Activated T-cell treated with anti-CD3 and anti-CD28 coated beads, Interleukin-2, amount 50 U/mL, for 24 hours (primary cell): ENCODE measurements at regions not wholly inside any gene's neighbourhood (a gene's known extent, or its start where the extent isn't known, plus 50 kb on each side); places are given as distances from the start of the nearest gene placed in this dataset.
A peak's percentile ranks its signal among the peaks of the same experiment; 100 is the strongest.

Experiments used
- DNase-seq: peaks from one replicate; pipeline ENCODE4 v3.0.0-alpha.2; 2020
- H3K27ac Mint-ChIP-seq: 2 replicates; pipeline ENCODE4 v1.8.0; 2020; ENCODE audit warnings: mild to moderate bottlenecking, mixed read lengths
- H3K27me3 Mint-ChIP-seq: 2 replicates; pipeline ENCODE4 v1.8.0; 2020; ENCODE audit warnings: mixed read lengths
- H3K36me3 Mint-ChIP-seq: 2 replicates; pipeline ENCODE4 v1.8.0; 2020; ENCODE audit warnings: low read depth, mixed read lengths
- H3K4me1 Mint-ChIP-seq: 2 replicates; pipeline ENCODE4 v1.8.0; 2020; ENCODE audit warnings: low read depth, mixed read lengths
- H3K4me3 Mint-ChIP-seq: 2 replicates; pipeline ENCODE4 v1.8.0; 2020; ENCODE audit warnings: mild to moderate bottlenecking, moderate library complexity, mixed read lengths
- H3K9me3 Mint-ChIP-seq: 2 replicates; pipeline ENCODE4 v1.8.0; 2020; ENCODE audit warnings: mixed read lengths

DNA sequence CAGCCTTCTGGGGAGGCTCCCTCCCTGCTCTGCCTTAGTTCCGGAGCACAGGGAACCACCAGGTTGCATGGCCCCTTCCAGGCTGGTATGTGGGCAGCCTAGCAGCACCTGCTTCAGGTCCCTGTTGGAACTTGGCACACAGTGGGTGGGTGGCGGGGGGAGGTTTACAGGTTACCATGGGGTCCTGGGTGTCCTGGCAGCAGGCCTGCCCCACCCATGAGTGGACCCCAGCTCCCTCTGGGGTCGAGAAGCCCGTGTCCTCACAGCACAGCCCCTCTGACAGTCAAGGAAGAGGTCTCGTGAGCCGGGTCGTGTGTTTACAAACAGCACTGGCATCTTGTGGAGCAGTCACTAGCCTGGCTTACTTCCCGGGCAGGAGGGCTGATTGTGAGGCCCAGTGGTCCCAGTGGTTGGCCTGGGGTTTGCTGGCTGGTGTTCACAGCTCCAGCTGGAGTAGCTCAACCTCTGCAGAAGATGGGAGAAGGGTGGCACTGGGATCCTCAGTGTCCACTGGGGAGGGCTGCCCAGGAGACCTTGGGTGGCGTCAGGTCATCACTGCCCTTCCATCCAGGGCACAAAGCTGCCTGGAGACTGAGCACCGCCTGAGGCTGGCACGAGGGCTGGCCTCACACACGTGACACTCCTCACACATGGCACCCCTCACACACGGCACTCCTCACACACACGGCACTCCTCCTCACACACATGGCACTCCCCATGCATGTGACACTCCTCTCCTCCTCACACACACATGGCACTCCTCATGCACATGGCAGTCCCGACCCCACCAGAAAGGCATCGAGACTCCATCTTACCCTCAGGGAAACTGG lies 100.9 kb downstream of the RIPK4 start:
- no peaks in the 10 kb centered on the region for H3K36me3 Mint-ChIP-seq
- no peak overlapping the region for H3K4me3 Mint-ChIP-seq
- DNase-seq: no peak
- H3K9me3 Mint-ChIP-seq: no peaks in the 10 kb centered on the region
- peaks cover 16% of the 10 kb centered on the region for H3K27me3 Mint-ChIP-seq
- no peak overlapping the region for H3K27ac Mint-ChIP-seq
- H3K4me1 Mint-ChIP-seq: no peaks in the 10 kb centered on the region

DNA sequence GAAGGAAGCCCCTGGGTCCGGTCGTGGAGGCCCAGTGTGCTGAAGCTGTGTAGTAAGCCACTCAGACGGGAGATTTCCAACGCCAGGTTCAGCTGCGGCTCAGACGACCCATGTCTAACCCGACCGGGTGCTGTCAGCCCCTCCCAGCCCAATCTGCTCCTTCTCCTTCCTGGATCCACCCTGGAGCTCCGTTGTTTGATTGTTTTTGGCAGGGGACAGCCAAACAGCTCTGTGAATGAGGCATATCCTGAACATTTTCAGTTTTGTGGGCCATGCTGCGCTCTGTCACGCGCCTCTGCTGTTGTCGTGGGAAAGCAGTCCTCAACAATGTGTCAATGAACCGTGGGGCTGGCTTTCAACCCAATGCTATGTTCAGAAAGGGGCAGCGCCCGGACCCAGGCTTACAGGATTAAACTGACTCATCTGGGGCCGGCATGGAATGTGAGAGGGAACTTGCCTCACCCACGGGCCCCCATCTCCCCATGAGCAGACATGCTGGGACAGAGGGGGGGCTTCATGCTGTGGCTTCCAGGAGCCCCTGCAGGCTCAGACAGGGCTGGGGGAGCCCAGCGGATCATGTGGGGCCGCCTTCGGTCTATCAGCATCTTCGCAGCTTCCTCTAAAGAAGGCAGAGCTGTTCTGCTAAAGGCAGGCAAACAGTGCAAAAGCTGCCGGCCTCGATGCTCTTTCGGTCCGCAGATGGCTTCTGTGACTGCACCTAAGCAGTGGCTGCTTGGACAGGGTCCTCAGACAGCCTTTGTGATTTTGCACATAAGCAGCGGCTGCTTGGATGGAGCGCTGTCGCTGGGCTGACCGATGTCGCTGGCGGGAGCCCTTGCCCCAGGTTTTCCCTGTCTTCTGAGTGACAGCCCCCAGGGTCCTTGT lies 101.7 kb downstream of the RIPK4 start:
- H3K4me1 Mint-ChIP-seq: no peaks in the 10 kb centered on the region
- no peak for DNase-seq
- H3K27me3 Mint-ChIP-seq: peaks cover 16% of the 10 kb centered on the region
- H3K36me3 Mint-ChIP-seq: no peaks in the 10 kb centered on the region
- H3K4me3 Mint-ChIP-seq: no peak overlapping the region
- H3K9me3 Mint-ChIP-seq: no peaks in the 10 kb centered on the region
- H3K27ac Mint-ChIP-seq: no peak overlapping the region

DNA sequence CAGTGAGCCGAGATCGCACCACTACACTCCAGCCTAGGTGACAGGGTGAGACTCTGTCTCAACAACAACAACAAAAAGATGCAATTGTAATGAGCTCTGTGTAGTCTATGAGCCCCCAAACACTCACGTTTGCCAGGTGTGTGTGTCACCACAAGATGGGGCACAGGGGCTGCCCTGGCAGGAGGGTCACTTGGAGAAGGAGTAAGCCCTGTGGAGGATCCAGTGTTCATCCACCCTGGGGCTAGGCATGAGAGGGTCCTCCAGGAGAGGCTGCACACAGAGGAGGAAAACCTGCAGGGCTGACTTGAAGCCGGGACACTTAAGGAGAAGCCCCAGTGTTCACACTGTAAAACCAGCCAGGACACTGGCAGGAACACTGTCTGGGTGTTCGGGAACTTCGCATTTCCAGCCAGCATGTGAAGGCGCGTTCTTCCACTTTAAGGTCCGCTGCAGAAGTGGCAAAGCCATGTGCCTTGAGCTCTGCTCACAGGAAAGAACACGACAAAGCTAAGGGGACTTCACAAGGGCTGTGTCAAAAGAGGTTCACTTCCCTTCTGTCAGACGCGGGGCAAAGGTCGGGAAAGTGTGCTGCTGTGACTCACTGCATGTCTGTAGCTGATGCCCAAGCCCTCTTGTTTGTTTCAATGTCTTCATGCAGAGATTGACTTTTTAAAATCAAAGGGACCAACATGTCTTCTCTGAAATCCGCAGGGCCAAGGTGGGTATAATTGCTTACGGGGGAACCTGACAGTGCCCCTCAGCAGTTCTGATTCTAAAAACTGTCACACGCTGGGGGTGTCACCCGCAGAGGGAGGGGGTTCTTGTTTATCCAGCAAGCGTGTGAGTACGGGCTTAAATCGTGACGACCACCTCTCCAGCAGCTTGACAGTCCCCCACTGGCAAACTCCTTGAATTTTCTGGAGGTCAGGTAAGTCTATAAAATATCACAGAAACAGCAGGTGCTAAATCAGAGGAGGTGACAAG lies 102.8 kb downstream of the RIPK4 start:
- H3K27ac Mint-ChIP-seq: peak overlapping the region; percentile 47
- no peak for DNase-seq
- H3K36me3 Mint-ChIP-seq: no peaks in the 10 kb centered on the region
- H3K4me3 Mint-ChIP-seq: no peak overlapping the region
- no peaks in the 10 kb centered on the region for H3K9me3 Mint-ChIP-seq
- H3K4me1 Mint-ChIP-seq: no peaks in the 10 kb centered on the region
- H3K27me3 Mint-ChIP-seq: peaks cover 16% of the 10 kb centered on the region

DNA sequence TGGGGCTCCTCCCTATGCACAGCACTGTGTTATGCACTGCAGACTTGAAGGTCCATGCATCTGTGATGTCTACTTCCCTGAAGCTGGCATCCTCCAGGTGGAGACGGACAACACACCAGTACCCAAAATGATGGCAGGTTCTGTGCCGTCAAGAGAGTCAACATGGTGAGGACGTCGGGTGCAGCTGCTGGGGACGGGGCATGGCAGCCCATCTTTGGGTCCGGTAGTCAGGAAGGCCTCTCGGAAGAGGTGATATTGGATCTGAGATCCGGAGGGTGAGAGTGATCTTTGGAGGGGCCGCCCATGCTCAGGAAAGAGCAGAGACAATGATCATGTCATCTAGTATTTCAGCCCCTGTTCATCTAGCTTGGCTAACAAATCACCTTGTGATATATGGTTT lies 104.1 kb downstream of the RIPK4 start:
- Mint-ChIP-seq H3K27ac (peak overlapping the region; percentile 16), H3K4me3 (no peak overlapping the region), H3K36me3 (no peaks in the 10 kb centered on the region), H3K9me3 (no peaks in the 10 kb centered on the region), H3K4me1 (no peaks in the 10 kb centered on the region), H3K27me3 (peaks cover 21% of the 10 kb centered on the region)
- DNase-seq: no peak

DNA sequence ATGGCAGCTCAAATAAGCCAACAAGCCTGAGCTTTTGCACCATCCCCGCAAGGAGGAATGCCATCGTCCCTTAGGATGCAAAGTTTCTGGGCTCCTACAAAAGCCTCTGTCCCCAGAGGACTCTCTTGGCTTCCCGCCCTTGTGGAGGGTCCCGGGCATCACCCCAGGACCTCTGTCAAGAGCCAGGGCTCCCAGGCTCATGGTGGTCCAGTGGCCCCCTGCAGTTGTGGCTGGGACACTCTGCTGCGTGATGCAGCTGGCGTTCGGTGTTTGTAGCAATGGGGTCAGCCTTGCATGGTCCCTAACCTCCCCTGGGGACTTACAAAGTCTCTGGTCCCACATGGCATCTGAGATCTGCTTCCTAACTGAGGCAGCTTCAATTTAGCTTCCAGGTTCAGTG lies 104.7 kb downstream of the RIPK4 start:
- Mint-ChIP-seq H3K4me1 (no peaks in the 10 kb centered on the region), H3K36me3 (no peaks in the 10 kb centered on the region), H3K27me3 (peaks cover 25% of the 10 kb centered on the region), H3K9me3 (no peaks in the 10 kb centered on the region), H3K4me3 (no peak overlapping the region), H3K27ac (no peak overlapping the region)
- DNase-seq: no peak

DNA sequence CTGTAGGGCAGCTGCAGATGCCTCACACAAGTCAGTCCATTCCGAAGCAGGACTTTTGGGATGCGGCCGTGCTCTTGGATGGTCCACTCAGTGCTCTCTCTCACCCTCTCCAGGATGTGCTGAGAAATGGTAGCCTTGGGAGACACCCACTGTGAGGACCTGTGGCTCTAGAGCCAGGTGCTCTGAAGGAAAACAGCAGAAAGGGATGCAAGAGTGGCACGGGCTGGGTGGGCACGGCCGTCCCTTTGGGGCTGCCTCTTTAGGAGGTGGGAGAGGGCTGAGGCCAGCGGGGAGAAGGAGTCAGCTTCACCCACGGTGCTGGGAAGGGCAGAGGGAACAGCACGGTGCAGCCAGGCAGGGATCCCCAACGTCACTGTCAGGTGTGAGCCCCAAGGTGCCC lies 106.1 kb downstream of the RIPK4 start:
- DNase-seq: no peak
- no peak overlapping the region for H3K27ac Mint-ChIP-seq
- H3K9me3 Mint-ChIP-seq: no peaks in the 10 kb centered on the region
- H3K36me3 Mint-ChIP-seq: no peaks in the 10 kb centered on the region
- H3K4me3 Mint-ChIP-seq: no peak overlapping the region
- H3K27me3 Mint-ChIP-seq: peaks cover 23% of the 10 kb centered on the region
- H3K4me1 Mint-ChIP-seq: no peaks in the 10 kb centered on the region

DNA sequence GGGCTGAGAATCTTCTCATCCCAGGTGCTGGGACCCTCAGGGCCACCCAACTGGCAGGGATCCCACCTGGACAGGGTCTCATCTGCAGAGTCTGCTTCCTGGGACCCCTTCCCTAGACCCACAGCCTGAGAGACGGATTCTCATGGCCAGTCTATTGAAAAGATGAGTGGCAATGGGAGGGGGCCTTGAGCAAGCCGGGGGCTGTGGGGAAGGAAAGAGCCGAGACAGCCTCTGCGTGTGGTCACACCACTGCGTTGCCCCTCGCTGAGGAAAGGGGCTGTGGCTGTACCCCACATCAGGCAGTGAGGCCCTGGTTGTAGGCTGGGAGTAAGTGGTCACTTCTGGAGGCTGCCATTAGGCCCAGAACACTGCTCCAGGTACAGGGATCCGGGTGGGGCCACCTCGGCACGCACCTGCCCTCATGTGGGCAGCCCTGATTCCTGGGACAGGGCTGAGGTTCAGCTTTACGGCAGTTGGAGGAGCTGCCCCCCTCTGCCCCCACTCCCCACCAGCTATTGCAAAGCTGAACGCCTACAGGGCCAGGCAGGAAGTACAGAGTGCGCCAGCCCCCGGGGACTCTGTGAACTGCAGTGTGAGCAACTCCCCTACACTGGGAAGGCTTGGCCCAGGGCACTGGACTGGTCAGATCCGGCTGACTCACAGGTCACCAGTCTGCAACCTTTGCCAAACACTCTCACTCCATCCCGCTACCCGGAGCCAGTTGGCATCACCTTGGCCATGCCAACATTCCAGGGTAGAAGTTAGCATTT lies 106.9 kb downstream of the RIPK4 start:
- Mint-ChIP-seq H3K4me3 (no peak overlapping the region), H3K27ac (no peak overlapping the region), H3K36me3 (no peaks in the 10 kb centered on the region), H3K4me1 (no peaks in the 10 kb centered on the region), H3K27me3 (peaks cover 27% of the 10 kb centered on the region), H3K9me3 (no peaks in the 10 kb centered on the region)
- DNase-seq: no peak

DNA sequence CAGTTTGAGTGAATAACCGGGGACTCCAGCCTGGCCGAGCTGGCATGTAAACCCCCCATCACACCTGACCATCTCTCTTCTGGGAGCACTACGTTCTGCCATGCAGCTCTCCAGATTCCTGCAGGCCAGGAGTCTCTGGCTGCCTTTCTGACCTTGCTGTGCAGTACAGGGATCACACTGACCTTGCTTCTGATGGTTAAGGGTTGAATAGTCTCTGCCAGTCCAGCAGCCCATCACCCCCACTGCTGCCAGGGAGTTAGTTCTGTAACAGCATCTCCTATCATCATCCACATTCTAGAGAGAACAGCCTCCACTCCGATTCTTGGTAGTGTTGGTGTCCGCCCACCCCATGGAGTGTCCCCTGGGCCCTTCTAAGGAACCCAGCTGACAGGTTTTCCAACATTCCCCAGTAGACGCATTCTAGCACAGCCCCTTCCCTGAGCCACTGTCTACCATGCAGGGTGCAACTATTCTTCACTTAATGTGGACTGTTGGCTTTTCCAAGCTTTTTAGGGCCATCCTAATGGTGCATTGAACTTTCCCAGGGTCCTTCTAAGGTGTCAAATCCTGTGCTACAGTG lies 109.8 kb downstream of the RIPK4 start:
- H3K27ac Mint-ChIP-seq: no peak overlapping the region
- peaks cover 16% of the 10 kb centered on the region for H3K27me3 Mint-ChIP-seq
- no peak overlapping the region for H3K4me3 Mint-ChIP-seq
- no peaks in the 10 kb centered on the region for H3K9me3 Mint-ChIP-seq
- no peaks in the 10 kb centered on the region for H3K4me1 Mint-ChIP-seq
- no peaks in the 10 kb centered on the region for H3K36me3 Mint-ChIP-seq
- DNase-seq: no peak

DNA sequence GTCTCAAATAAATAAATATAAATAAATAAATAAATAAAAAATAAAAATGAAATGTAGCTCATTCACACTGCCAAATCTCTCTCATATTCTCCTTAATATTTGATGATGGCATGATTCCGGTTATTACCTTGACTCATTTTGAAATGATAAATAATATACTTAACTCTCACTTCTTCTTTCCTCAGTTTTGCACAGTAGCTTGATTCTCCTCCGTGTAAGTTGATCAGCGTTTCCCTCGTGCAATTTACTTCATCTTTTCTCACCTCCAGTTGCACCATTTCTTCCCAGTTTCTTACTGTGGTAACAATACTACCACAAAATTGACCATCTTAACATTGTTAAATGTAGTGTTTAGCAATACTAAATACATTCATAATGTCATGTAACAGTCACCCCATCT lies 111.6 kb downstream of the RIPK4 start:
- Mint-ChIP-seq H3K27ac (no peak overlapping the region), H3K27me3 (peaks cover 20% of the 10 kb centered on the region), H3K36me3 (no peaks in the 10 kb centered on the region), H3K4me1 (no peaks in the 10 kb centered on the region), H3K9me3 (no peaks in the 10 kb centered on the region), H3K4me3 (no peak overlapping the region)
- DNase-seq: no peak

DNA sequence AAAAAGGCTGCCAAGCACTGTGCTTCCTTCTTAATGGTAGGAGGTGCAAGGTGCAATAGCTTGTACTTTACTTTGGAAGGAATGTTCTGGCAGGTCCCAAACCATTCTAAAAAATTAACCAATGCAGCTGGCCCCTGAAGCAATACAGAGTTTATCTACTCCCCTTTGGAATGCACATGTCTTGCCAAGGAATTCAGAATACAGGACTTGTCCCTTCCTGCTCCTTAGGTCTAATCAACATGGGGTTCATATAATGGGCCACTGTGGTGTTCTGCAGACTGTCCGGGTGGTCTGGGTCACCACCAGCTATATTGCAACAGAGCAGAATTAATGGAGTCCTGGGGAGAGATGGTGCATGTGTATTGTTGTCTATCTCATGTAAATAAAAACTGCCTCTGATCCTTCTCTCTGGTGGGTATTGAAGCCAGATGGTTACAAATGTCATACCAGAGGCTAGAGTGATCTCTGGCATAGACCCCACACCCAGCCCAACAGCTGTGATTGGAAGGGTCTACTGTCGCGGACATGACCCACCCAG lies 112.8 kb downstream of the RIPK4 start:
- peaks cover 20% of the 10 kb centered on the region for H3K27me3 Mint-ChIP-seq
- no peak overlapping the region for H3K27ac Mint-ChIP-seq
- no peaks in the 10 kb centered on the region for H3K36me3 Mint-ChIP-seq
- no peak for DNase-seq
- no peaks in the 10 kb centered on the region for H3K4me1 Mint-ChIP-seq
- H3K4me3 Mint-ChIP-seq: no peak overlapping the region
- H3K9me3 Mint-ChIP-seq: no peaks in the 10 kb centered on the region

DNA sequence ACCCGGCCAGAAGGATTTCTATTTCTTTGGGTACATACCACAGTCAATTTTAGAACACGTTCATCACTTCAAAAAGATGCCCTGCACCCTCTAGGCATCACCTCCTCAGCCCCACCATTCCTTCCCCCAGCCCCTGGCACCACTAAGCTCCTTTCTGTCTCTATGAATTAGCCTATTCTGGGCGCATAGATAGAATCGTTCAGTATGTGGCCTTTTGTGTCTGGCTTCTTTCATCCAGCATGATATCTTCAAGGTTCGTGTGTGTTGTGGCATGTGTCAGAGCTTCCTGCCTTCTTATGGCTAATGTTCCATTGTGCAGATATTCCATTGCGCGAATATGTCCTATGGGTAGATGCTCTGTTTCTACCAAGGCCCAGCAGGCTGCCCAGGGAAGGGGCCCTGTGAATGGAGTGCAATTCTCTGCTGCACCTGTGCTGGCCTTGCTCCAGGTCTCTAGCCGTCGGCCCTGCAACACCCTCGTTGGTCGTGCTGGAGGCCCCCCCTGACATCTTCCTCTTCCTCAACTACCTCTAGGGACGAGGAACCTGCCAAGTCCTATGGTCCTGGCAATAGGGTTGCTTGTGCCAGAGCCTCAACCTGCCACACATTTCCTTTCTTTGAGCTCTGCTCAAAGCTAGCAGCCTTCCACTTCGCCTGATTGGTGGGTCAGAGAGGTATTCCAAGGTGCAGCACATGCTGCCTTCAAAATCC lies 113.5 kb downstream of the RIPK4 start:
- H3K36me3 Mint-ChIP-seq: no peaks in the 10 kb centered on the region
- no peak overlapping the region for H3K4me3 Mint-ChIP-seq
- H3K4me1 Mint-ChIP-seq: no peaks in the 10 kb centered on the region
- no peaks in the 10 kb centered on the region for H3K9me3 Mint-ChIP-seq
- DNase-seq: no peak
- H3K27ac Mint-ChIP-seq: no peak overlapping the region
- peaks cover 18% of the 10 kb centered on the region for H3K27me3 Mint-ChIP-seq

DNA sequence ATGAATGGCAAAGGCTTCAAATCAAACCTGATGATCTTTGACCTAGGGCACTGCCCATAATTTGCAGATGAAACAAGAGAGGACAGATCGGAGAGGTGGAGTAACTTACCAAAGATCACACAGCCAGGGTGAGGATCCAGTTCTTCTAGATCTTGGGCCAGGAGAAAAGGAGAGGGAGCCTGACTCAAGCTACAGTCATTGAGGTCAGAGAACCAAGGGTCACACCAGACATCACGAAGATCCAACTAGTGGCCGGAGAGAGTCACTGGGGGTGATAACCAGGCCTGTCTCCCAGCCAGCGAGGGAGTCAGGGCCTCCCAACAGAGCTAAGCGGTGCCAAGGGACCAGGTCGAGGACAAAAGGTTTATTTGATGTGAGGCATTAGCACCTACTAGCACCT lies 115.0 kb downstream of the RIPK4 start:
- H3K9me3 Mint-ChIP-seq: no peaks in the 10 kb centered on the region
- H3K4me3 Mint-ChIP-seq: no peak overlapping the region
- no peak for DNase-seq
- no peaks in the 10 kb centered on the region for H3K36me3 Mint-ChIP-seq
- H3K27ac Mint-ChIP-seq: no peak overlapping the region
- peaks cover 9% of the 10 kb centered on the region for H3K27me3 Mint-ChIP-seq
- H3K4me1 Mint-ChIP-seq: no peaks in the 10 kb centered on the region

DNA sequence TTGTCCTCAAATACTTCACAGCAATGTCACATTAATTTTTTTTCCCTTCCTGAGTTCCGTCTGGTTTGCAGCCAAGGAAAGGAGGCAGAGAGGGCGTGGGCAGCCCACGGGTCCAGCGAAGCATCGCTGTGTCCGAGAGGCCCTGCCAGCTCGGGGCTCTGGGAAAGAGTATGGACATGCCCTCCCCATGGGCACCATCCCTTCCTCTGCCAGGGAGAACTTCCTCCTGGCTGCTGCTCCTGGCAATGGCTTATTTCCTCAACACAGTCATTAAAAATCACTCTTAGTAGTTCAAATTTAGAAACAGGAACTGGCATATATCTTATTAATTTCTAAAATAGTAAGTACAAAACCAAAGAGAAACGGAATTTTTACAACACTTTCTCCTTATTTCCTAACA lies 115.4 kb downstream of the RIPK4 start:
- Mint-ChIP-seq H3K27ac (no peak overlapping the region), H3K27me3 (peaks cover 9% of the 10 kb centered on the region), H3K9me3 (no peaks in the 10 kb centered on the region), H3K4me3 (no peak overlapping the region), H3K4me1 (no peaks in the 10 kb centered on the region), H3K36me3 (no peaks in the 10 kb centered on the region)
- DNase-seq: no peak
